Smooth muscle cell (in vitro differentiated cells): ENCODE measurements at regions not wholly inside any gene's neighbourhood (a gene's known extent, or its start where the extent isn't known, plus 50 kb on each side); places are given as distances from the start of the nearest gene placed in this dataset.

Experiments used
- DNase-seq: peaks from one replicate; lab custom pipeline; 2025; ENCODE audit not compliant: unreplicated experiment; lab: John Stamatoyannopoulos, UW
- H2AFZ ChIP-seq: fragments of 200-600 bp; sonication (generic); 2 replicates; pipeline ENCODE4 v1.6.0; 2016; ENCODE audit warnings: antibody characterized with exemption, low read depth, mild to moderate bottlenecking
- H3F3A ChIP-seq: fragments of 200-600 bp; sonication (generic); 2 replicates; pipeline ENCODE4 v1.6.0; 2017; ENCODE audit warnings: antibody characterized with exemption, low read depth
- H3K27ac ChIP-seq: fragments of 200-600 bp; sonication (generic); 2 replicates; pipeline ENCODE4 v1.5.1; 2016; ENCODE audit warnings: low read depth, mild to moderate bottlenecking
- H3K27me3 ChIP-seq: fragments of 200-600 bp; sonication (generic); 2 replicates; pipeline ENCODE4 v1.6.1; 2016; ENCODE audit warnings: low read depth, mild to moderate bottlenecking
- H3K36me3 ChIP-seq: fragments of 200-600 bp; sonication (generic); 2 replicates; pipeline ENCODE4 v1.5.1; 2016; ENCODE audit warnings: low read depth
- H3K4me1 ChIP-seq: fragments of 200-600 bp; sonication (generic); 2 replicates; pipeline ENCODE4 v1.5.1; 2016; ENCODE audit warnings: low read depth
- H3K4me2 ChIP-seq: fragments of 200-600 bp; sonication (generic); 2 replicates; pipeline ENCODE4 v1.6.0; 2016; ENCODE audit warnings: mild to moderate bottlenecking
- H3K4me3 ChIP-seq: fragments of 200-600 bp; sonication (generic); 2 replicates; pipeline ENCODE4 v1.5.1; 2016; ENCODE audit warnings: mild to moderate bottlenecking
- H3K79me2 ChIP-seq: fragments of 200-600 bp; sonication (generic); 2 replicates; pipeline ENCODE4 v1.6.0; 2016; ENCODE audit warnings: low read depth, mild to moderate bottlenecking
- H3K9ac ChIP-seq: fragments of 200-600 bp; sonication (generic); 2 replicates; pipeline ENCODE4 v1.6.0; 2016; ENCODE audit warnings: low read depth
- H3K9me3 ChIP-seq: fragments of 200-600 bp; sonication (generic); replicated peaks from 2 replicates; pipeline ENCODE4 v1.5.1; 2016; ENCODE audit warnings: low read depth
- H4K20me1 ChIP-seq: fragments of 200-600 bp; sonication (generic); 2 replicates; pipeline ENCODE4 v1.6.0; 2016; ENCODE audit warnings: low read depth
- CTCF ChIP-seq: fragments of 200-600 bp; sonication (generic); IDR thresholded peaks from 2 replicates; pipeline ENCODE4 v1.5.1; 2017; ENCODE audit warnings: borderline replicate concordance, mild to moderate bottlenecking, antibody characterized with exemption; ENCODE audit not compliant: insufficient read depth, poor library complexity, severe bottlenecking
- WGBS: methylation state at CpG from one replicate; pipeline ENCODE4 v1.1.7; 2016; ENCODE audit warnings: low lambda C conversion rate; 5-methylcytosine and 5-hydroxymethylcytosine counted together

DNA sequence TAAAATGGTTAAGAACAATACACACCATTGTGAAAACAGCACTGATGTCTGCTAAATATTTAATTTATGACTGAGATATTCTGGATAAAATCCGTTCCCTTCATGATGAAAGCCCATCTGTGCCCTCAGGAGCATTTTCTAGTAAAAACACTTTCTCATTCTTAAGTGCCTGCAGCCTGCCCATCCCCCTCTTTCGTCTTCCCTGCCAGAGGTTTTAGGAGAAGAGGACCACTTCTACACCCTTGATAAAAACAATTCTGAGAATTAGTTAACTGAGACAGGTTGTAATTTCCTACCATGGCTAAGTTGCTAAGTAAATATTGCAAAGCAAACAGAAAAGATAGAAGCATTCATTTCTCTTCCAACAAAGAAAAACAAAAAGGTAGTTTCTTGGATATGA lies 272.6 kb downstream of the ATPSCKMT start:
- Histone ChIP-seq H2AFZ (no peak overlapping the region), H3K9me3 (no peaks in the 10 kb centered on the region), H3K9ac (no peak overlapping the region), H3K79me2 (no peaks in the 10 kb centered on the region), H3K4me3 (no peak overlapping the region), H4K20me1 (no peaks in the 10 kb centered on the region), H3K4me2 (no peak overlapping the region), H3F3A (no peaks in the 10 kb centered on the region), H3K36me3 (no peaks in the 10 kb centered on the region), H3K27ac (no peak overlapping the region), H3K27me3 (no peaks in the 10 kb centered on the region), H3K4me1 (no peaks in the 10 kb centered on the region)
- 75% methylated on average over 2 of the region's 2 CpGs for WGBS
- no peak for TF ChIP-seq CTCF
- no peak for DNase-seq

DNA sequence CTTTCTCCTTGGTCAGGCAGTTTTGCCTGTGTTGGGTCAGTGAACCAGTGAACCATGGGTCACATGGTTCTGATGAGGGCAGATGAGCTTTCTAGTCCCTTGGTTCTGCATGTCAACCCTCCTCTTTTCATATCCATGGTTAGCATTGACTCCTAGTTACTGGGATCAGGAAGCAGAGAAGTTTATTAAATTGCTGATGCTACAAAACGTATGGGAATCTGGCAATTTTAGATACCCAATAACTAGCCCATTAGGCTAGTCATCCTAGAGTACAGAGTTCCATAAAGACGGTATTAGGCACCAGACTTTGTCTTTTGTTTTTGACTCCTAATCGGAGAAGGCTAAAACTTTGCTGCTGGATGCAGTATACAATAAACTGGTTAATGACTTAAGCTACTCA lies 273.1 kb downstream of the ATPSCKMT start:
- Histone ChIP-seq H3K9me3 (no peaks in the 10 kb centered on the region), H2AFZ (no peak overlapping the region), H3K27ac (no peak overlapping the region), H3K9ac (no peak overlapping the region), H3K4me3 (no peak overlapping the region), H4K20me1 (no peaks in the 10 kb centered on the region), H3K4me1 (no peaks in the 10 kb centered on the region), H3K36me3 (no peaks in the 10 kb centered on the region), H3F3A (no peaks in the 10 kb centered on the region), H3K79me2 (no peaks in the 10 kb centered on the region), H3K27me3 (no peaks in the 10 kb centered on the region), H3K4me2 (no peak overlapping the region)
- WGBS: 87% methylated on average over 3 of the region's 3 CpGs
- TF ChIP-seq CTCF: no peak
- no peak for DNase-seq

DNA sequence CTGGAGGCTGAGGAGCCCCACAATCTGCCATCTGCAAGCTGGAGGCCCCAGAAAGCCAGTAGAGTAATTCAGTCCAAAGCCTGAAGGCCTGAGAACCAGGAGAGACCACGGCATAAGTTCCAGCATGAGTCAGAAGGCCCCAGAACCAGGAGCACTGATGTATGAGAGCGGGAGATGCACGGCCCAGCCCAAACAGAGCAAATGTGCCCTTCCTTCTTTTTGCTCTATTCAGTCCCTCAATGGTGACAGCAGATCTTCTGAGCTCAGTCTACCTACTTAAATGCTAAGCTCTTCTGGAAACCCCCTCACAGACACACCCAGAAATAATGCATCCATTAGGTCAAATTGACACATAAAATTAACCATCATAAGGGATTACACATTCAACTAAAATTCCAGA lies 277.6 kb downstream of the ATPSCKMT start:
- no peak overlapping the region for H3K27ac ChIP-seq
- no peak overlapping the region for H3K9ac ChIP-seq
- DNase-seq: no peak
- no peak overlapping the region for H3K4me3 ChIP-seq
- no peaks in the 10 kb centered on the region for H4K20me1 ChIP-seq
- H3K4me1 ChIP-seq: no peaks in the 10 kb centered on the region
- H2AFZ ChIP-seq: no peak overlapping the region
- H3K9me3 ChIP-seq: no peaks in the 10 kb centered on the region
- no peaks in the 10 kb centered on the region for H3K27me3 ChIP-seq
- 100% methylated on average over 3 of the region's 3 CpGs for WGBS
- no peaks in the 10 kb centered on the region for H3F3A ChIP-seq
- H3K79me2 ChIP-seq: no peaks in the 10 kb centered on the region
- no peak overlapping the region for H3K4me2 ChIP-seq
- TF ChIP-seq CTCF: no peak
- H3K36me3 ChIP-seq: peaks cover 4% of the 10 kb centered on the region

- Histone ChIP-seq H3K4me1 (no peaks in the 10 kb centered on the region), H2AFZ (no peak overlapping the region), H3K9ac (no peak overlapping the region), H4K20me1 (no peaks in the 10 kb centered on the region), H3K4me2 (no peak overlapping the region), H3K79me2 (no peaks in the 10 kb centered on the region), H3K36me3 (peaks cover 4% of the 10 kb centered on the region), H3F3A (no peaks in the 10 kb centered on the region), H3K9me3 (no peaks in the 10 kb centered on the region), H3K27me3 (no peaks in the 10 kb centered on the region), H3K4me3 (no peak overlapping the region), H3K27ac (no peak overlapping the region)
- WGBS: 85% methylated on average over 6 of the region's 6 CpGs
- TF ChIP-seq CTCF: no peak
- DNase-seq: no peak
Measured at GRCh38 chr5:9971301-9971700, 278.4 kb downstream of the ATPSCKMT start.
